Upper lobe of right lung (tissue), 1 donor: ENCODE measurements at regions not wholly inside any gene's neighbourhood (a gene's known extent, or its start where the extent isn't known, plus 50 kb on each side); places are given as distances from the start of the nearest gene placed in this dataset.
"Not testable (repeated sequence)": the region's sequence is repeated elsewhere in the genome, so short reads cannot be mapped to it uniquely, and the experiment has no call there.

Experiments used
- ATAC-seq: fragments of 200-7000 bp; cut with Tn5 transposase; one replicate; pipeline ENCODE4 v1.9.1; 2020; ENCODE audit warnings: mild to moderate bottlenecking, moderate library complexity
- DNase-seq: peaks from one replicate; pipeline ENCODE4 v3.0.0-alpha.2; 2020
- H3K27ac ChIP-seq: fragments of 200-600 bp; one replicate; pipeline ENCODE4 v1.8.0; 2022
- H3K27me3 ChIP-seq: fragments of 200-600 bp; one replicate; pipeline ENCODE4 v1.8.0; 2022; ENCODE audit warnings: mild to moderate bottlenecking
- H3K36me3 ChIP-seq: fragments of 200-600 bp; one replicate; pipeline ENCODE4 v1.8.0; 2022
- H3K4me1 ChIP-seq: fragments of 200-600 bp; one replicate; pipeline ENCODE4 v1.8.0; 2022
- H3K4me3 ChIP-seq: fragments of 200-600 bp; one replicate; pipeline ENCODE4 v1.8.0; 2022; ENCODE audit warnings: mild to moderate bottlenecking
- H3K9me3 ChIP-seq: fragments of 200-600 bp; one replicate; pipeline ENCODE4 v1.8.0; 2022
- CTCF ChIP-seq: fragments of 200-600 bp; IDR thresholded peaks from one replicate; pipeline ENCODE4 v1.8.0; 2022; ENCODE audit warnings: antibody characterized with exemption
- intact Hi-C: fragments of 100-400 bp; cut with DNase I; formaldehyde crosslinking; loops from one replicate; pipeline ENCODE4 v1.11.0; 2022
- donor health status: DM: no; HTN: yes; CAD: no; lungs with severe emphysema.

DNA sequence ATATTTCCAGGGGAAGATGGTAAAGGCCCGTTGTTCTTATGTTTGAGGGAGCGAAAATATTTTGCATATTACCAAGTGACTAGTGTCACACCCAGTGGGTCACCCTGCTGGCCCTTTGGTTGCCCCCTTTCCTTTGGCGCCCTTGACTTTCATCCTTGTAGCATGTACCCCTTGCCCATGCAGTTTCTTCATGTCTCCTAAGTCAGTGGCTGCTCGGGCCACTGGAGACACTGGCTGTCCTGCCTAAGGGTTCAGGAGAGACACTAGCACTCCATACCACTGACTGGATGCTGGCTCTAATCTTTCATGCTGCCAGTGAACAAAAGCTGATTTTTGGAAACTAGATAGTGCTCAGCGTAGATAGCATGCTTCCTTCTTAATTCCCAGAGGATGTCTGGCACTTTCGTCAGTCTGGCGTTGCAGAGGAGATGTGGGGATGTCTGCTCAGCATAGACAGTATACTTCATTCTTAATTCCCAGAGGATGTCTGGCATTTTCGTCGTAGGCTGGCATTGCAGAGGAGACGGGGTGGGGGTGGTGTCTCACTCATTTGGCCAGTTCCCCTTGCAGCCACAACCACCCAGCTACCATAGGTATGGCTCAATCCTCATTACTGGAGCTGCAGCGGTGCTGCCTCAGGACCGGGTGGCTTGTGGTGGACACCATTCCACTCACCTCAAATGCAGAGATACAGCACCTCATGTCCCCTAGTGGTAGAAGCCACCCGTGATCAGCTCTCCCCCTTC, 770.9 kb upstream of the TPTE start:
- no peak for TF ChIP-seq CTCF

DNA sequence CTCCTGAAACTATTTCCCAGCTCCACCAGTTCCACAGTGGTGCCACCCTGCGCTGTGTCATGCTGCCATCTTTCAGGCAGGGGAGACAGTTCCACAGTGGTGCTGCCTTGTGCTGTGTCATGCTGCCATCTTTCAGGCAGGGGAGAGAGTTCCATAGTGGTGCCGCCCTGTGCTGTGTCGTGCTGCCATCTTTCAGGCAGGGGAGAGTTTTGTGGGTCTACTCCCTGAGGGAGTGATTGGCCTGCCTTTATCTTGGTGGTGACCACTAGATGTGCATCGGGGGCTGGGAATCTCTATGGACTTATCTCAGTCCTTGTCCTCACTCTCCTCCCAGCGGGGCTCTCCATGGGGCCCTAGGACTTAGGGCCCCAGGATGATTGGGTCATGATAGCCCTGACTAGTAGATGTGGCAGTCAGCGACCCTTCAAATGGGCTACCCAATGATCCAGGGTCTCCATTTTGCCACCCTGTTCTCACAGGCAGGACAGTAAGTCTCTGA, 770.2 kb upstream of the TPTE start:
- H3K36me3 ChIP-seq, H3K27me3 ChIP-seq, H3K27ac ChIP-seq, DNase-seq, H3K9me3 ChIP-seq, H3K4me3 ChIP-seq, intact Hi-C loops, H3K4me1 ChIP-seq: not testable (repeated sequence)
- peak; percentile 17 for ATAC-seq

More for the DNA sequence above, 770.9 kb upstream of the TPTE start:
- Histone ChIP-seq H3K27ac (no peak overlapping the region), H3K27me3 (no peaks in the 10 kb centered on the region), H3K36me3 (no peaks in the 10 kb centered on the region), H3K4me3 (no peak overlapping the region), H3K9me3 (no peaks in the 10 kb centered on the region), H3K4me1 (no peaks in the 10 kb centered on the region)
- intact Hi-C loops = no loop called here
- ATAC-seq = peak; percentile 22
- no peak for DNase-seq

DNA sequence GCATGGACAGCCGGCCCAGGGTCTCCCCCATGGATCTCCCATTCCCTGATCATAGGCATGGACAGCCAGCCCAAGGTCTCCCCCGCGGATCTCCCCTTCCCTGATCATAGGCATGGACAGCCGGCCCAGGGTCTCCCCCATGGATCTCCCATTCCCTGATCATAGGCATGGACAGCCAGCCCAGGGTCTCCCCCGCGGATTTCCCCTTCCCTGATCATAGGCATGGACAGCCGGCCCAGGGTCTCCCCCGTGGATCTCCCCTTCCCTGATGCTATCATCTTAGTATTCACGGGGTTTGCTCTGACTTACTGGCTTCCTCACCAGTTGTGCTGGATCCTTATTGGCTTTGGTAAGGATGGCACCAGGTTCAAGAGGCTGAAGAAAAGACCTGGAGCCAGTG, 769.4 kb upstream of the TPTE start:
- DNase-seq, H3K27me3 ChIP-seq, H3K4me1 ChIP-seq, ATAC-seq, H3K36me3 ChIP-seq, H3K27ac ChIP-seq, H3K9me3 ChIP-seq, intact Hi-C loops, H3K4me3 ChIP-seq: not testable (repeated sequence)

DNA sequence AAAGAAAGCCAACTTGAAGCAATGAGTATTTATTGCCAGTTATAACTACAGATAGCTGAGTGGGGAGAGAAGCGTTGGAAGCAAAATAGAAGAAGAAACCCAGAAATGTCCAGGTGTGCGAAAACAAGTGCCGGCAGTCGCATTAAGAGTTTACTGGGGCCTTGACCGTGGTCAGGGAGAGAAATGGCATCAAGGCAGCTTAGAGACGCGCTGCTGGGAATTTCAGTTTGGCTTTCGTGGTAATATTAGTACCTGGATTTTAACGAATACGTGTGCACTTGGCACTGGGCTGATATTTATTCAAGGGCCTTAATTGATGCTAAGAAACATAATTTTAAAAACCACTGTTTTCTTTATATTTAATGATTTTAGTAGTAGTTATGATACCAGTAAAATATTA, 767.9 kb upstream of the TPTE start:
- H3K9me3 ChIP-seq, ATAC-seq, H3K27me3 ChIP-seq, H3K4me3 ChIP-seq, DNase-seq, H3K4me1 ChIP-seq, intact Hi-C loops, H3K36me3 ChIP-seq, H3K27ac ChIP-seq: not testable (repeated sequence)

DNA sequence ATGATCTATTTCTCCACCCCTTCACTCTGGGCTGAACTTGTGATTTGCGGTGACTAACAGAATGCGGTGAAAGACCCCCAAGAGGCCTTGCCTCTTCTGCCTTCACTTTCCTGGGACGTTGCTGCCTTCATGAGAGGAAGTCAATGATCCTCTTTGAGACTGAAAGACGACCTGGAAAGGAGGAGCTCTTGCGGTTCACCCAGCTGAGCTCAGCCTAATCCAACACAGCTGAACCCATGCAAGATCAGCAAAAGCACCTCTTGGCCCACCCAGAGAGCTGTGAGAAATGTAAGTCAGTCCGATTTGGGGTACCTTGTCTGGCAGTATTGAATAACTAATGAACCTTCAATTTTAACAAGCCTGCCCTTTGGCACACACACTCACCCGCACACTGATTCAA, 767.4 kb upstream of the TPTE start:
- Histone ChIP-seq H3K27ac (no peak overlapping the region), H3K27me3 (no peaks in the 10 kb centered on the region), H3K36me3 (no peaks in the 10 kb centered on the region), H3K9me3 (no peaks in the 10 kb centered on the region), H3K4me3 (no peak overlapping the region), H3K4me1 (no peaks in the 10 kb centered on the region)
- intact Hi-C loops = no loop called here
- no peak for DNase-seq
- no peak for ATAC-seq
- no peak for TF ChIP-seq CTCF

DNA sequence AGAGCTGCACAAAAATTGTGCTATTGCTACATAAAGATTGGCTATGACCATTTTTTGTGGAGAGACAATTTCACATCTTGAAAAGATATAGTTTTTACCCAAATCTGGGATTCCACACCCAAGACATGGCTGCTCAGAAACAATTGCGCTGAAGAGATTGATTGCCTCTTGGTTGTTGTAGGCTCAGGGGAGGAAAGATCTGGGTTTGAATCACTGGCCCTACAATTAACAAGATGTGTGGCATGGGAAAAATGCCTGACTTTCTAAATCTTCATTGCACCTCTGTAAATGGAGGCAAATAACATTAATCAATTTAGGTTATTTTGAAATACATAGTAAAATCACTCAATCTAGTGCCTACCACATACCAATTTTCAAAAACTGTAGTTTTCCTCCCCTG, 766.9 kb upstream of the TPTE start:
- H3K27ac ChIP-seq, H3K4me3 ChIP-seq, H3K27me3 ChIP-seq, DNase-seq, intact Hi-C loops, H3K4me1 ChIP-seq, H3K9me3 ChIP-seq, H3K36me3 ChIP-seq, ATAC-seq: not testable (repeated sequence)

GRCh38 chr21:9755611-9756010, 765.8 kb upstream of the TPTE start:
- TF ChIP-seq CTCF = no peak
- intact Hi-C loops = no loop called here
- no peaks in the 10 kb centered on the region for H3K27me3 ChIP-seq
- H3K27ac ChIP-seq = no peak overlapping the region
- no peaks in the 10 kb centered on the region for H3K9me3 ChIP-seq
- DNase-seq (no peak), ATAC-seq (no peak)
- no peaks in the 10 kb centered on the region for H3K4me1 ChIP-seq
- H3K4me3 ChIP-seq = no peak overlapping the region
- H3K36me3 ChIP-seq = no peaks in the 10 kb centered on the region

DNA sequence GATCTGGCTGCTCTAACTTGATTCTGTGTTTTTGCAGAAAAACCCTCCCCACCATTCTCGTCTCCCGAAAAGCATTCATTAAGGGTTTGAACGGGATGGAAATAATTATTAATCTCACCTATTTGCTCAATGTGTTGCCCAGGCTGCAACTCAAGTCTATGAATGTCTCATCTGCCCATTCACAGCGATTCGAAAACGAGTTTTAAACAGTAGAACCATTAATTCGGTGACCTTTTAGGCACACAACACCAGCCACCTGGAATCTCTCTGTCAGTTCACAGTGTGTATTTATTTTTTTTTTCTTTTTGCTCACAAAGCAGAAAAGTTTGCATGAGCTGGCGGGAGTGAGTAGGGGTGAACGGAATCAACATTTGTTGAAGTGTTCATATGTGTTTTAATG, 764.7 kb upstream of the TPTE start:
- DNase-seq = no peak
- H3K27ac ChIP-seq = no peak overlapping the region
- H3K4me3 ChIP-seq = no peak overlapping the region
- intact Hi-C loops = no loop called here
- H3K27me3 ChIP-seq = no peaks in the 10 kb centered on the region
- no peak for ATAC-seq
- no peaks in the 10 kb centered on the region for H3K4me1 ChIP-seq
- H3K36me3 ChIP-seq = no peaks in the 10 kb centered on the region
- TF ChIP-seq CTCF = no peak
- no peaks in the 10 kb centered on the region for H3K9me3 ChIP-seq

DNA sequence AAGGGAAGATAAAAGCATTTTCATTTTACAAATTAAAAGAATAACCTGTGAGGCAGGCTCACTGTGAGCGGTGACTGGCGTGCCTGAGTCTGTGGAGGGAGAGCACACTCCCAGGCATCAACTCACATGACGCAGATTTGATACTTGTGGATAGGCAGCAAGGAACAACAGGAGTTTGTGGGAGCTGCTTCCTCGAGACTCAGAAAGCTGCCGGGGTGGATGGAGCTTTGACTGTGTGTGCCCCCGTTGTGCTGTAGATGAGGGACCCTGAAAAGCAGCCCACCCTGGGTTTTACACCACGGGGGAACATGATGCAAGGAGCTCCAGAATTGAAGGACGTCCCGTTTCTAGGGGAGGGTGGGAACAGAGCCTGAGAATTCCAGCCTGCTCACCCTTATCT, 764.3 kb upstream of the TPTE start:
- H3K4me3 ChIP-seq, H3K4me1 ChIP-seq, H3K36me3 ChIP-seq, H3K27me3 ChIP-seq, H3K9me3 ChIP-seq, intact Hi-C loops, ATAC-seq, DNase-seq, H3K27ac ChIP-seq: not testable (repeated sequence)

GRCh38 chr21:9757572-9757971, 763.8 kb upstream of the TPTE start:
- ATAC-seq, H3K4me3 ChIP-seq, H3K36me3 ChIP-seq, intact Hi-C loops, DNase-seq, H3K27me3 ChIP-seq, H3K4me1 ChIP-seq, H3K9me3 ChIP-seq, H3K27ac ChIP-seq: not testable (repeated sequence)
